ENCODE measurements at regions not wholly inside any gene's neighbourhood (a gene's known extent, or its start where the extent isn't known, plus 50 kb on each side); places are given as distances from the start of the nearest gene placed in this dataset.
"Not testable (repeated sequence)": the region's sequence is repeated elsewhere in the genome, so short reads cannot be mapped to it uniquely, and the experiment has no call there.

DNA sequence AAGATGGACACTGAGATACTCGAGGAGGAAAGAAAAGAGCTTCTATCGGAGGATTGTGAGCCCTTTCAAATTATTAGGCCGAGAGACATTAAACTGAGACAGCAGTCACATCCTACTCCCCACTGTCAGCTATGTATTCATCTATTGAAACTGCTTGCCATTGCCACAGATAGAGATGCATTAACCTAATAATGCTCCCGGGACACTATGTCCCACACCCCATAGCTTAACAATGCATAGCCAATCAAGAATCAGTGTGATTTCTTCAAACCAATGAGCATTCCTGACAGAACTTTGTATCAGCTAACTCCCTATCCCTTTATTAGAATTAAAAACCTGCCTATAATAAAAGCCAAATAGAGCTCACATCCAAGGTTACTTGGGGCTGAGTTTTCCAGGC, 118.1 kb upstream of the NEIL3 start:
- DNase-seq, result no peak

DNA sequence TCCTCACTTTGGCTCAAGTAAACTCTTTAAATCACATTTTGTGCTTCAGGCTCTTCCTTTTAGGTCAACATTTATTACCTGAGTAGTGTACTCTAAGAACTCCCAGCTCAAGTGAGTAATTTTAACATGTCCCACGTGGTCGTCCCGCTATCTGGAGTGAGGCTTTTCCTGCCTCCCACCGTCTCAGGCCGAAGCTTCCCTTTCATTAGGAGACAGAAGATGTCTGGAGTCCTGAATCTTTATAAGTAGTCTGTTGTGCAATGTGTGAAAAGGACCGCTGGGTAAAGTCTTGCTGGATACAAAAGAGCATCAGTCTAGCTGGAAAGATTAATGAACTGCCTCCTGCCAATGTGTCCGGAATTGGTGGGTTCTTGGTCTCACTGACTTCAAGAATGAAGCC, 117.7 kb upstream of the NEIL3 start:
- DNase-seq, result no peak

DNA sequence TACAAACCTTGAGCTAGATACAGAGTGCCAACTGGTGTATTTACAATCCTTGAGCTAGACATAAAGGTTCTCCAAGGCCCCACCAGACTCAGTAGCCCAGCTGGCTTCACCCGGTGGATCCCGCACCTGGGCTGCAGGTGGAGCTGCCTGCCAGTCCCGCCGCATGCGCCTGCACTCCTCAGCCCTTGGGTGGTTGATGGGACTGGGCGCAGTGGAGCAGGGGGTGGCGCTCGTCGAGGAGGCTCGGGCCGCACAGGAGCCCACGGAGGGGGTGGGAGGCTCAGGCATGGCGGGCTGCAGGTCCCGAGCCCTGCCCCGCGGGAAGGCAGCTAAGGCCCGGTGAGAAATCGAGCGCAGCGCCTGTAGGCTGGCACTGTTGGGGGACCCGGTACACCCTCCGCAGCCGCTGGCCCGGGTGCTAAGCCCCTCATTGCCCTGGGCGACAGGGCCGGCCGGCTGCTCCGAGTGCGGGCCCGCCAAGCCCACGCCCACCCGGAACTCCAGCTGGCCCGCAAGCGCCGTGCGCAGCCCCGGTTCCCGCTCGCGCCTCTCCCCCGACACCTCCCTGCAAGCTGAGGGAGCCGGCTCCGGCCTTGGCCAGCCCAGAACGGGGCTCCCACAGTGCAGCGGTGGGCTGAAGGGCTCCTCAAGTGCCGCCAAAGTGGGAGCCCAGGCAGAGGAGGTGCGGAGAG, 116.5 kb upstream of the NEIL3 start:
- not testable (repeated sequence) for DNase-seq

DNA sequence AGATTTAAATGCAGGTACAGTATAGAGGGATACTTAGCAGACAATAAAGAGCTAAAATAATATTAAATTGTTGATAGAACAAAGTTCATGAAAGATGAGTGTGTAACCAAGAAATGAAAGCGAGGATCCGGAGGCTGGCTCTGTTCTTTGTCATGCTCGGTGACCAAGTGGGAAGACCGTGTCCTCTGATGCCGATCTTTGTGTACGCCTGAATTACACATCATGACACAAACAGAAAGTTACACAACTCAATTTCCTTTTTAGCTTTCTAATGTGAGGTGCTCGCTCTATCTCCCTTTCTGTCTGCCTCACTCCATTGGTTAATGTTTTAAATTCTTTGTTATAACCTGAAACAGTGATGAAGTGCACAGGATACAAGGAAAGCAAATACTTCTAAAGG, 114.8 kb upstream of the NEIL3 start:
- DNase-seq, result no peak

DNA sequence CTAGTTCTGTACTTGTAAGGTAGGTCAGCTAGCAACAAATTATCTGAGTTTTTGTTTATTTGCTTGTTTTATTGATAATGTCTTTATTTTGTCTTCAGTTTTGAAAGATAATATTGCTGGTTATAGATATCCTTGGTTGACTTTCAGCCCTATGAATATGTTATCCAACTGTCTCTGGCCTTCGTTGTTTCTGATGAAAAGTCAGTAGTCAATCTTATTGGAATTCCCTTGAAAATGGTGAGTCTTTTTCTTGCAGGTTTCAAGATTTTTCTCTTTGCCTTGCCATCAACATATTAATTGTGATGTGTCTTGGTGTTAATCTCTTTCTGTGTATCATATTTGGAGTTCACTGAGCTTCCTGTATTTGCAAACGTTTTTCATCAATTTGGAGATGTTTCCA, 113.1 kb upstream of the NEIL3 start:
- no peak for DNase-seq

DNA sequence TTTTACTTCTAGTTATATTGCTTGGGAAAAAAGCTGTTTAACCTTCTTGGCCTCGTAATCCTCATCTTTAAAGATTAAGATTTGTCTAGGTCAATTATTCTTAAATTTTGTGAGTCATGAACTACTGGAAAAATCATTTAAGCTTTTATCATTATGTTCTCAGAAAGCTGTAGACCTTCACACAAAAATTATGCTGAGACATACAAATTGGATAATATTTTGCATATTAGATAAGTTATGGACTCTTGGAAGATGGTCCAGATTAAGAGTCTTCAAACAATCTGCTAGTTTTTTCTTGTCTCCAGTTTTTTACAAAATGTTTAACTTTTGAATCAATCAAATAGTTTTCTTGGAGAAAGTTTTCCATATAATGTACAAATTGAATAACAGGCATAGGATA, 108.1 kb upstream of the NEIL3 start:
- no peak for DNase-seq

DNA sequence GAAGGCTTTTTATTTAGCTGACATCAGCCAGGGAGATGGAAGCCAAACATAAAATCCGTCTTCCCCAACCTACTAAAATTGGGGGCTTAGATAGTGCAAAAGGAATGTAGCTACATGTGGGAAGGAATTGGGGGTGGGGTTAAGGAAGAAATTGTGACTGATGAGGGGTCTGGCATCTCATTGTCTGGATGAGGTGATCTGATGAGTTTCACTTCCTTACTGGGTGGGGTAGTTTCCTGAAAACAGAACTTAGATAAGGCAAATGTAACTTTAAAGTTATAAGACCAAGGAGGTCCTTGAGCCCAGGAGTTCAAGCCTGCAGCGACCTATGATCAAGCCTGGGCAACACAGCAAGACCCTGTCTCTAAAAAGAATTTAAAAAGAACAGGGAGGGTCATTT, 105.5 kb upstream of the NEIL3 start:
- no peak for DNase-seq

DNA sequence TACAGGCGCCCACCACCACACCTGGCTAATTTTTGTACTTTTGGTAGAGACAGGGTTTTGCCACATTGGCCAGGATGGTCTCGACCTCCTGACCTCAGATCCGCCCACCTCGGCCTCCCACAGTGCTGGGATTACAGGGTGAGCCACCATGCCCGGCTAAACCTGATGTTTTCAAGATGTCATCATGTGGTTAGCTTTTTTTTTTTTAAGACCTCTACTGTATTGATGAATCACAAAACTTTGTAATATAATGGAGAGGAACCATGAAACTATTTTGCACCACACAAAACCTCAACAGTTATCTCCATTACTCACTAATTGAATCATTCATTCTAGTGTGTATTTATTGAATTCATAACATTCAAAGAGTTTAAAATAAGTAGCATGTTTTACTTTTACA, 94.7 kb upstream of the NEIL3 start:
- peak; percentile 19 for DNase-seq

DNA sequence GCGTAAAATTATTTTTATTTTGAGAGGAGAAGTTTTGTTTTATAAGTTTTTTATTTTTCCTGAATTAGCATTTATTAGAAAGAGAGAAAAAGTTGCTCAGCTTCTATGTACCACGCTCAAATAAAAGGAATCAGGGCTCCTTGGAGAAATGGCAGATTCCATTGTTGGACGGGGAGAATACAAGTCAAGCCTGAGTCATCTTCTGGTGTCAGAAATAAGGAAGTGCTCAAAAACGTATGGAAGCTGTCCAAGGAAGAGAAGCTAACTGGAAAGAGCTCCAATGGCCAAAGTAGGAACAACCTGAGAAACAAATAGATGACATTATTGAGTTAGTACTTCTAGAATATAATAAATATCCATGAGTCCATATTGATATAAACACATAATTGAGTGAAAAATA, 89.3 kb upstream of the NEIL3 start:
- no peak for DNase-seq

DNA sequence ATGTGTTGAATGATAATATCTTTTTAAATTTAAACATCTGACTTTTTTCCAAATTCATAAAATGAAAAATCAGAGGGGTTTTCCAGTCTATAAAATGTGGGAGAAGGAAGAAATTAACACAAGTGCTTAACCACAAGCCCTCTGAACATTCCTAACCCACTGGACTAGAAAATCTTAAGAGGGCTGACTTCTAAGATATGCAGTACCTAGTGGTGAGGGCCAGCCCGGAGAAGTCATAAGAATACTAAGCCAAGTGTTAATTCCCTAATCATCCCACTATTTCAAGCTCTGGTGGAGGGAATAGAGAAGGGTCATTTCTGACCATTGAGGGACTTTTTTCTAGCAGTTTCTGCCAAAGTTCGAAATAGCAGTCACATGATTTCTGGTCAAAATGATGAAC, 86.9 kb upstream of the NEIL3 start:
- no peak for DNase-seq

DNA sequence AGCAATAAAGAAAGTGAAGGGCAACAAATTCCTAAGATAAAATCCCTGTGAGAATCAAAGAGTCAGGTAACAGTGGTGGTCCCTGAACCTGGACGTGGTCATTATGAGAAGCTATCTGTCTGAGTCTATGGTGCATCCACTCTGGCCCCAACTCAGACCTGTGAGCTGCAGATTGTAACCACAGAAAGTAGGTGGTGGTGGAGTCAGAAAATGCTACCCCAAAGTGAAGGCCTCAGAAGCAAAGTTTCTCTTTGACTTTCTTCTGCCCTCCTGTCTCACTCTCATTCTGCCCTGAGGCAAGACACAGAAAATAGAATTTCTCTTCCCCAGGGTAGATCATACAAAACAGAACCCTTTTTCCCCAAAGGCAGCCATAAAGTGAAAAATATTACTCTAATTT, 84.1 kb upstream of the NEIL3 start:
- DNase-seq, result no peak

DNA sequence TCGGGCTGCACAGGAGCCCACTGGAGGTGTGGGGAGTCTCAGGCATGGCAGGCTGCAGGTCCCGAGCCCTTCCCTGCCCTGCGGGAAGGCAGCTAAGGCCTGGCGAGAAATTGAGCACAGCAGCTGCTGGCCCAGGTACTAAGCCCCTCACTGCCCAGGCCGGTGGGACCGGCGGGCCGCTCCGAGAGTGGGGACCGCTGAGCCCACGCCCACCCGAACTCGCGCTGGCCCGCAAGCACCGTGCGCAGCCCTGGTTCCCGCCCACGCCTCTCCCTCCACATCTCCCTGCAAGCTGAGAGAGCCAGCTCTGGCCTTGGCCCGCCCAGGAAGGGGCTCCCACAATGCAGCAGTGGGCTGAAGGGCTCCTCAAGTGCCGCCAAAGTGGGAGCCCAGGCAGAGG, 82.0 kb upstream of the NEIL3 start:
- no peak for DNase-seq

DNA sequence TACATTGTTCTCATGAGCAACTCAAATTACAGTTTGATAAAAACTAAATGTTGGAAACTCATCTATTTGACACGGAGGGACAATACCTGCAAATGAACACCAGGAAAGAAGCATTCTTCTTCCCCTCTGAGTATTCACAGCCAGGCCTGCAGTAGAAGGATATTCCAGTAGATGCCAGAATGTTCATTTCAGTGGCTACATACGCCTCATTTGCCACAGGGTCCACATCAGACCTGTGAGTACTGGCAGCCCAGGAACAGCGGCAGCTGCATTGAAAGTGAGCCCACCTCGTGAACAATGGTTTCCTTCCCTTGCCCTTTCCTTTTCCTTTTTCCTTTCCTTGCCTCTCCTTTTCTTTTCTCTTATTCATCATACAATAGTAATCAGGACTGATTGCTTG, 81.1 kb upstream of the NEIL3 start:
- no peak for DNase-seq

DNA sequence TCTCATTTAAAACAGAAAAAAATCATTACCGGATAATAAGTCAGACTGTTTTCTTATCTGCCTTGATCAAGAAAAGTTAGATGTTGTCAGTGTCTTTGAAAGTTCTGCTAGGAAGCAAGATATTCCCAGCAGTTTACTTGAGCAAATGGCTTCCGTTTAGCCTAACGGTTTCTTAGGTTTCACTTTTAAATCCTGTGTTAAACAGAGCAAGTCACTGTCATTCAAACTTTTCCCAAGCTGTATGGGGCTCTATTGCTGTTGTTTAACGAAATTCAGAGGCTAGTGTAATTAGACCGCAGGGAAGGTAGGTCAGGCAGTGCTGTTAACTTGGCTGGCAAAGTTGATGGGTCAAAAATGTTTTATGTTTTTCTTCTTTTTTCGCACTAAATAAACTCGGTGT, 80.3 kb upstream of the NEIL3 start:
- DNase-seq, result no peak

DNA sequence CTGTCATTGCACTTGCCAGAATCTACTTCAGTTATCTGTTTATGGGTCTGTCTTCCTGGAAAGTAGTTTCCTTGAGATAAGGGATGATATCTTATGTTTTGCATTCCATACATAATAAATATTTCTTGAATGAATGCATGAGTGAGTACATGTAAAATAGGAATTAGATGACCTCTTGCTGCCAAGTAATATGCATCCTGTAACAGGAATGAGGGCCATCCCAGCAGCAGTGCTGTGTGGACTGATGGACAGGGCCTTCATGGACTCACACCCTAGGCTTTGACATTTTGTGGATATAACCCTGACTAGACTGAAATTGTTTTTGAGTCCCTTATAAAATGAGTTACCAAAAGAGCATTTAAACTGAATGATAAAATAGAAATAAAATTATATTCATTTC, 77.2 kb upstream of the NEIL3 start:
- DNase-seq, result no peak

DNA sequence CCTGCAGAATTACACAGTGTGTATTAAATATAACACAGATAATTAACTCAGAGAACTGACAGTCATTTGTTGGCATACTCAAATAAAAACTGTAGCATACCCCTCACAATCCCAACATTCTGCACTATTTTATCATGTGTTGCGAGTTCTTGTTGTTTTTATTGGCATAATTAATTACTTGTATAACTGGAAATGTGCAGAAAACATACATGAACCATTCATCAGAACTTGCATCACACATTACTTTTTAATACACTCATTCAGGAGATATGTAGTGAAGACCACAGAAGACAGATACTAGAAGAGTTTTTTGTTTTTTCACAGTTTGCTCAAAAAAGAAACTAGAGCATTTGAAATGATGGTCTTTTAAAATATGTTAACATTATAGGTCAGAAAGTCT, 74.6 kb upstream of the NEIL3 start:
- no peak for DNase-seq

DNA sequence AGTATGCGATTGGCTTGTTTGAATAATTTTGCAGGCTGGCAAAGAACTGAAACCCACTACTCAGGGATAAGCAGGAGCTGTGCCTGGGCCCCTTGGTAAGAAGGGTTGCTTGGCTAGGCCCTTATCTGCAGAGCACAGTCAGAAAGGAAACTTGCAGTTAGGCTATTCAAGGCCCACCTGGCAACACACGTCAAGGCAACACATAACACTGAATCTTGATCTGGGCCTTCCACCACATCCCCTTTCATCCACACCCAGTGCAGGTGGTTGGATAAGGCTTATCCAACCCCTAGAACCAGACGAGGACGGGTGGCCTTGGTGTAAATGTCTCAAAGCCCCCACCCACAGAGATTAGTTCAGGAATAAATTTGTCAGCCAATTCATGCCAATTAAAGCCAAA, 72.8 kb upstream of the NEIL3 start:
- DNase-seq, result no peak

DNA sequence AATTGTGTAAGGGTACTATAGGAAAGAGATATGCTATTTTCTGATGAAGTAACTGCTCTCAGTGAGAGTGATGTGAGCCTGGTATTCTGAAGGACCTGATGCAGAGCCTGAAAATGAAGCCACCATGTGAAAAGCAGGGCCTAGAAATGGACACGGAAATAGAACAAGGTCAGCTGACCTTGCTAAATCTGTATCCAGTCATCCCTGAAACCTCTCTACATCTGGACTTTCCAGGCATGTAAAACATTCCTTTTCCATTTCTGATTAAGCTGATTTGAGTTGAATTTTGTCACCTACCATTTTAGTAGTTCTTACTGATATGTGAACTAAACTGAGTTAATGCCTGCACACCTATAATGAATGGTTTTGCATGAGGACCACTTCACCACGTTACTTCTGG, 72.4 kb upstream of the NEIL3 start:
- DNase-seq, result no peak

DNA sequence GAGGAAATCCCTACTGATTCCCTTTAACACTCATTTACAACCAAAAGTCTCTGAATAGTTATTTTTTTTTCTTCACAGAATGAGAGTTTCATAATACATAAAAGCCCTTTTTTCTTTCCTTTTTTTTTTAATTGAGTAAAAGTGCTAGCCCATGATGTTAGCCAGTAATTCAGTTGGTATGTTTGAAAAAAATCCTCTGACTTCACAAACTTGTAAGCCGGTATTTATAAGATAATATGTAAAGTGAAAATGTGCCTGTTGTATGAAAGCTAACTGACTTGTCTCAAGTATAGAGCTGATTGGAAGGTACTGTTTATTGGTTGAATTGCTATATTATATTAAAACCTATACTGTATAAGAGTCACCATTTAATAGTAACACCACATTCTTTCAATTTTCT, 70.2 kb upstream of the NEIL3 start:
- DNase-seq, result no peak

DNA sequence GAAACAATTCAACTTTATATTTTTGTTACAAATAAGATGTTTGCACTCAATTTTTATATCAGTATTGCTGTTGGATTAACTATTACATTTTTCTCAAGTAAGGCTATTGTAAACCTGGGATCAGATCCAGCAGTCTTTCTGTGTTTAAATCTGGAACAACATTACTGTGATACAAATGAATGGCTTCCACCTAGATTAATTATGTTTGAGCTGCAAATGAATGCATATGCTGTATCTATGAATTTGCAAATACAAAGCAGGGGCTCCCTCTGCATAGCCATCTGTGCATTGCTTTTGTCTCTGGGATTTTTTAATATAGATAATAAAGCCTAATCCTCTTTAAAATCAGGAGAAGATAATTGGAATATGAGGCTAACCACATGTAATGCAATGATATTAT, 69.8 kb upstream of the NEIL3 start:
- no peak for DNase-seq

DNA sequence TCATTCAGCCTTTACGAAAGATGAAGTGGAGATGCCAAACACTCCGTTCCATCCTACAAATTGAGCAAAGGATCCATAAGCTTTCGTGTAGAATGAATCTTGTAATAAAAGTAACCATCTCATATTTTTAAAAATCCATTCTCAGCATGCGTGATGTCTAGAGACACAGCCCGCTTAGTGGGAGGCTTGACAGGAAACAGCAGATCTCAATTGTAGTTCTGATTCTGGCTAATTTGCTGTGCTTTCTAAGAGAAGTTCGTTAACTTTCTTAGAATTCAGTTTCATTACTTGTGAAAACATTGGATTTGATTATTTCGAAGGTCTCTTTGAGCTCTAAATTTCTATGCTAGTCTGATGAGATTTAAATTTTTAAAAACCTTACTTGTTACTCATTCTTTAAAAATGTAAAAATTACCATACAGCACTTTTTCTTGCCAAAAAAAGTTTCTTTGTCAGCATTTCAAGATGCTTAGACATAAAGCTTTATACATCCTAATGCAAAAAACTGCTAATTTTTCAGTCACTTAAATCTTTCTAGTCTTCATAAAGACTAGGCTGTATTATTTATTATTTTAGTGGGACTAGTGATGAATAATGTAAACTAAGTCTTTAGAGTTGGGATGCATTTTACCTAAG, 66.9 kb upstream of the NEIL3 start:
- DNase-seq, result no peak

DNA sequence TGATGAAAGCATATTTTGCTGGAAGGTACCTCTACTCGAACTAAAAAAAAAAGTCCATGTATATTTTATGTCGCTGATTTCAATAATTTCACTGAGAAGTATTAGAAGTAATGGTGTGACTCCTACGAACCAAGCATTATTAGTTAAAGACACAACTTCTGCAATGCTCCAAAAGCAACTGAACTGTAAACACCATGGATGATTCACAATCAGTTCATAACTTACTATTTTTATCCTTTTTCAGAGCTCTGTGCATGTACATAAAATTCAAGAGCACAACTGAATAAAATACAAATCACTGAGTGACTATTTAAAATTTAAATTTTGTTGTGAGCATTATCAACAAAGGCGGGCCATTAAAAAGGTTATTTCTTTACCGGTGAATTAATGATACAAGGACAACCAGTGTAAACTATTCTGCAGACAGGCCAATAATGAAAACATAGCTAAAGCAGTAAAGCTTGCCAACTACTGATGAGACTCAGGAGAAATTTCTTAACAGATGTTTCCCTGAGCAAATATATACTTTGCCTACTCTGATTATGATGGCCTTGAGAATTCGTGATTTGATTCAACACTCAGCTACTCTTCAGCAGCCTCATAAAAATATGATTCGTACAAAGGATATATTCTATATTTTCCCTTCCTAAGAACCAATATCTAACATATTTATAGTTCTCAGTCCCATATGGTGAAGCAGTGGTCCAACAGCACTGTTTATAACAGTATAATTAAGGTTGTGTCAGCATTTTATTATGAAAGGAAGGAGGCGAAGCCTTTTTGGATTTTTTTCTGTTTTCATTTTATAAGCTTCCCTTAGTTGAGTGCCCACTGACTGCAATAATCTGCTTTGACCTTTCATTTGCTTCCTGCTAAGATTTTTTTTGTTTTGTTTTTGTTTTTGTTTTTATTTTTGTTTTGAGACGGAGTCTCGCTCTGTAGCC, 62.8 kb upstream of the NEIL3 start:
- DNase-seq, result no peak

DNA sequence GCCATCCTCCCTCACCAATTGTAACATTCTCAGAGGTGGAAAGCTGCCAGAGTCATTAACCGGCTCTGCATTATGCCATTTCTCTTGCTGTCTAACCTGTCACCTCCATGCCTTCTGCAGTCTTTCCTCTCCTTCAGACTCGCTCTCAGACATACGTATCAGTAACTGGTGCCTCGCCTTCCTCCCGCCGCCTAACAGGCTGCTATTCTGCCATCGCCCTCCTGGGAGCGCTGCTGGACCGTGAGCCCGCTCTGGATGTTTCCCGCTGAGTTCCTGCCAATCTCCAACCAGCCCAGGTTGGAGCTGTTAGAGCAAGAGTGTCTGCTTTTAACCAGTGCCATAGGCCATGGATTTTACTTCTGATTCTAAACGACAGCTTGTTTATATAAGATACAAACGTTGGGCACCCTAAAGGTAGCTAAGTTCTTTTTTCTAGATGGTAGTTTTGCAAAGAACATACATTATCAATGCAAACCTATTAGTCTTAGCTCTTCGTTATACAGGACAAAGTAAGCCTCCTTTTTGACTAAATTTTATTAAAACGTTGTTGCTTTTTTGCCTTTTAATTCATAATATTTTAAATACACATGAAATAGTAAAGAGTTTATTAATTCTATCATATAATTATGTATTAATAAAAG, 59.5 kb upstream of the NEIL3 start:
- peak; percentile 41 for DNase-seq

DNA sequence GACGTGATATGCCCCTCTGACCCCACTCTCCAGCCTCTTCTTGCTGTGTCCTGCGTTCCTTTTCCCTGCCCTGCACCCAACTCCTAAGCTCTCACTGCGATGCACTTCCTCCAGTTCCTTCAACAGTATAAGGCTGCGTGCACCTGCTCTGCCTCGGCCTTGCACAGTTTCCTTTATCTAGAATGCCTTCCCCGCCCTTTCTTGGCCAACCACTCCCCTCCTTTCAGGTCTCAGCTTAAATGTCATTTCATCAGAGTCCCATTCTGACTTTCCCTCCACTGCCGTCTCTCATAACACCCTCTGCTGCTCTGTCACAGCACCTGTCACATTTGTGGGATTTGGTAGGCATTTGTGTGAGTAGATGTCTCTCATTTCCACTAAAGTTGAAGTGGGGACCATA, 58.4 kb upstream of the NEIL3 start:
- no peak for DNase-seq

All from stimulated activated naive CD4-positive, alpha-beta T cell treated with Interleukin-2 at 50 U/mL for 16 hours (primary cell).